GM20000 (cell line): ENCODE measurements at regions not wholly inside any gene's neighbourhood (a gene's known extent, or its start where the extent isn't known, plus 50 kb on each side); places are given as distances from the start of the nearest gene placed in this dataset.

Experiments used
- DNase-seq: peaks from one replicate; pipeline ENCODE4 v3.0.0; 2012; ENCODE audit warnings: low spot score
- TF ChIP-seq, protein P1 (sequence below): IDR thresholded peaks from 2 replicates; pipeline ENCODE4 v1.5.1; 2012; ENCODE audit warnings: mild to moderate bottlenecking, control low read depth; ENCODE audit errors: extremely low read depth, missing control alignments

- TF ChIP-seq, protein P1, sequence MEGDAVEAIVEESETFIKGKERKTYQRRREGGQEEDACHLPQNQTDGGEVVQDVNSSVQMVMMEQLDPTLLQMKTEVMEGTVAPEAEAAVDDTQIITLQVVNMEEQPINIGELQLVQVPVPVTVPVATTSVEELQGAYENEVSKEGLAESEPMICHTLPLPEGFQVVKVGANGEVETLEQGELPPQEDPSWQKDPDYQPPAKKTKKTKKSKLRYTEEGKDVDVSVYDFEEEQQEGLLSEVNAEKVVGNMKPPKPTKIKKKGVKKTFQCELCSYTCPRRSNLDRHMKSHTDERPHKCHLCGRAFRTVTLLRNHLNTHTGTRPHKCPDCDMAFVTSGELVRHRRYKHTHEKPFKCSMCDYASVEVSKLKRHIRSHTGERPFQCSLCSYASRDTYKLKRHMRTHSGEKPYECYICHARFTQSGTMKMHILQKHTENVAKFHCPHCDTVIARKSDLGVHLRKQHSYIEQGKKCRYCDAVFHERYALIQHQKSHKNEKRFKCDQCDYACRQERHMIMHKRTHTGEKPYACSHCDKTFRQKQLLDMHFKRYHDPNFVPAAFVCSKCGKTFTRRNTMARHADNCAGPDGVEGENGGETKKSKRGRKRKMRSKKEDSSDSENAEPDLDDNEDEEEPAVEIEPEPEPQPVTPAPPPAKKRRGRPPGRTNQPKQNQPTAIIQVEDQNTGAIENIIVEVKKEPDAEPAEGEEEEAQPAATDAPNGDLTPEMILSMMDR, result no peak
- no peak for DNase-seq
Measured at GRCh38 chr18:78685980-78686530, 293.6 kb upstream of the SALL3 start.

DNA sequence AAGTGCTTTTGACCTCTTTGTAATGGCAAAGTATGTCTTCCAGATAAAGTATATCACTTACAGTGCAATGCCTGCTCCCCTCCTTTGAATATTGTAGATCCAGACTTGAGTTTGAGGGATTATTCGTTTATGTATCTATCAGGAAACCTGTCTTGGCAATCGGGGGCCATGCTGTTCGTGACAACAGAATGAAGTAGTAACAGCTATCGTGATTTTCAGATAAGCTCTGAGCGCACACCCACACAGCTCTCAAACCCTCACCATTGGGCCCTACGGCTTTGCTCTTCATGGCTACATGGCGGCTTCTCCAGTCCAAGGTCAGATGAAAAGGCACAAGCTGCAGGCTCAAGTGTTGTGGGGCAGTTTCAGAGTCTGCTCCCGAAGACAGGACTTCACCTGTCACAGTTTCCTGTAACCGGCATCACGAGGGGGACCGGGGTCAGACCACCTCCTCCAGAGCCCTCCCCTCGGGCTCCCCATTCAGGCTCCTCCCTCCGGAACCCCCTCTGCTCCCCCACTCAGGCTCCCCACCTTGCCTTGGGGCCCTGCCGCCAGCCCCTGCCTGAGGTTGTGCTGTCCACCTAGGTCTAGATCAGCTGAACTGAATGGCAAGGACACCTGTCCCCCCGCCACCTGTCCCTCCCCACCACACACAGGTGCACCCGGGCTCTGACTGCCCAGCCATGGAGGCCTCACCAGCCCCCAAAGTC, 292.5 kb upstream of the SALL3 start:
- DNase-seq, result no peak

DNA sequence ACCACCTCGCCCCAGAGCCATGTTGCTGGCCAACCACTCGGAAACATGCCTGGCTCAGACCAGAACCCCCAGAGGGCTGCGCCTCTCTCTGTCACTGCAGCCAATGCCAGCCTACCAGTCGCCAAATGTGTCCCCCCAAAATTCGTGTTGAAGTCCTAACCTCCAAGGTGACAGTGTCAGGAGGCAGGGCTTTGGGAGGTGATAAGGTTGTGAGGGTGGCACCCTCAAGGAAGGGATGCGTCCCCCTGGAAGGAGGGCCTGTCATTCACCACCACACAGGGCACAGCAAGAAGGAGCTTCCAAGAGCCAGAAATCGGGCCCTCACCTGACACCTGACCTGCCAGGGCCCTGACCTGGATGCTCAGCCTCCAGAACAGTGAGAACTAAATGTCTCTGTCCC, 291.9 kb upstream of the SALL3 start:
- TF ChIP-seq, protein P1, result no peak
- DNase-seq, result no peak

More for the DNA sequence above, 292.5 kb upstream of the SALL3 start:
- TF ChIP-seq, protein P1, result no peak

GRCh38 chr18:78688249-78688648, 291.4 kb upstream of the SALL3 start:
- DNase-seq, result no peak
- TF ChIP-seq, protein P1, result no peak

GRCh38 chr18:78688916-78689315, 290.7 kb upstream of the SALL3 start:
- TF ChIP-seq, protein P1, result no peak
- DNase-seq, result no peak

DNA sequence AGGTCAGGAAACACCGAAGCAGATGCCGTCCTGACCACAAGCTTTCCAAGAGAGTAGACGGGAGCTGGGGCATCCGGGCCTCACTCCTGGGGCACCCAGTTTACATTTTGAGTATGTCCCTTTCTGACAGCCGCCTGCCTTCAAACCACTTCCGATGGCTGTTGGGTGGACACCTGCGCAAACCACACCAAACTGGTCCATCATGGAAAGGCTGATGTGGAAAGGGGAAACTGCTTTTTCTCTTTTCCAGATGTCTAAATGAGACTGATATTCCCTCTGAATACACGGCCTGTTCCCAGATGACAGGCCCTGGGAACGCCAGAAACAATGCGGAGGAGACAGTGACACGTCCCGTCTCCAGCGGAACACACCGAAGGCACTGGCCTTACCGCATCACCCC, 290.0 kb upstream of the SALL3 start:
- DNase-seq, result no peak
- TF ChIP-seq, protein P1, result no peak

- DNase-seq, result no peak
- TF ChIP-seq, protein P1, result no peak
Measured at GRCh38 chr18:78692105-78692504, 287.5 kb upstream of the SALL3 start.
